VCaP (cell line): ENCODE measurements at regions not wholly inside any gene's neighbourhood (a gene's known extent, or its start where the extent isn't known, plus 50 kb on each side); places are given as distances from the start of the nearest gene placed in this dataset.

Experiments used
- H3K27ac ChIP-seq: fragments of 450-650 bp; 2 replicates; pipeline ENCODE4 v1.5.1; 2017
- CTCF ChIP-seq: fragments of 450-650 bp; conservative IDR thresholded peaks from 2 replicates; pipeline ENCODE4 v1.5.1; 2017; ENCODE audit warnings: mild to moderate bottlenecking, moderate library complexity

- H3K27ac ChIP-seq = no peak overlapping the region
- no peak for TF ChIP-seq CTCF
Measured at GRCh38 chr10:2963889-2964631, 103.3 kb upstream of the PFKP start.

GRCh38 chr10:2962194-2962593 is 105.2 kb upstream of the PFKP start:
- H3K27ac ChIP-seq = no peak overlapping the region
- no peak for TF ChIP-seq CTCF

- TF ChIP-seq CTCF = no peak
Measured at GRCh38 chr10:2958659-2959058, 108.7 kb upstream of the PFKP start.

GRCh38 chr10:2957785-2958184 is 109.6 kb upstream of the PFKP start:
- TF ChIP-seq CTCF = no peak
- H3K27ac ChIP-seq = no peak overlapping the region

More at GRCh38 chr10:2958659-2959058, 108.7 kb upstream of the PFKP start:
- H3K27ac ChIP-seq = no peak overlapping the region

- H3K27ac ChIP-seq = no peak overlapping the region
- no peak for TF ChIP-seq CTCF
Measured at GRCh38 chr10:2955064-2955463, 112.3 kb upstream of the PFKP start.

GRCh38 chr10:2953495-2953894 is 113.9 kb upstream of the PFKP start:
- no peak for TF ChIP-seq CTCF
- H3K27ac ChIP-seq = no peak overlapping the region

- no peak overlapping the region for H3K27ac ChIP-seq
Measured at GRCh38 chr10:2951235-2951835, 116.0 kb upstream of the PFKP start.

More at GRCh38 chr10:2951235-2951835, 116.0 kb upstream of the PFKP start:
- no peak for TF ChIP-seq CTCF
